DOHH2 (cell line): ENCODE measurements at regions not wholly inside any gene's neighbourhood (a gene's known extent, or its start where the extent isn't known, plus 50 kb on each side); places are given as distances from the start of the nearest gene placed in this dataset.

ENCODE experiments used
- EZH2phosphoT487 ChIP-seq: fragments of 200-600 bp; sonication (generic); IDR thresholded peaks from 2 replicates; pipeline ENCODE4 v1.6.1; 2017; ENCODE audit warnings: borderline replicate concordance, mild to moderate bottlenecking, antibody characterized with exemption, low read length, moderate library complexity, mixed read lengths
- TF ChIP-seq, protein P1 (sequence below): fragments of 200-600 bp; sonication (generic); IDR thresholded peaks from one replicate; pipeline ENCODE4 v1.5.1; 2014; ENCODE audit warnings: antibody characterized with exemption, mild to moderate bottlenecking, low read depth, low read length; ENCODE audit not compliant: poor library complexity, severe bottlenecking

GRCh38 chr4:38406243-38406642, 257.8 kb upstream of the KLF3 start:
- TF ChIP-seq, protein P1, sequence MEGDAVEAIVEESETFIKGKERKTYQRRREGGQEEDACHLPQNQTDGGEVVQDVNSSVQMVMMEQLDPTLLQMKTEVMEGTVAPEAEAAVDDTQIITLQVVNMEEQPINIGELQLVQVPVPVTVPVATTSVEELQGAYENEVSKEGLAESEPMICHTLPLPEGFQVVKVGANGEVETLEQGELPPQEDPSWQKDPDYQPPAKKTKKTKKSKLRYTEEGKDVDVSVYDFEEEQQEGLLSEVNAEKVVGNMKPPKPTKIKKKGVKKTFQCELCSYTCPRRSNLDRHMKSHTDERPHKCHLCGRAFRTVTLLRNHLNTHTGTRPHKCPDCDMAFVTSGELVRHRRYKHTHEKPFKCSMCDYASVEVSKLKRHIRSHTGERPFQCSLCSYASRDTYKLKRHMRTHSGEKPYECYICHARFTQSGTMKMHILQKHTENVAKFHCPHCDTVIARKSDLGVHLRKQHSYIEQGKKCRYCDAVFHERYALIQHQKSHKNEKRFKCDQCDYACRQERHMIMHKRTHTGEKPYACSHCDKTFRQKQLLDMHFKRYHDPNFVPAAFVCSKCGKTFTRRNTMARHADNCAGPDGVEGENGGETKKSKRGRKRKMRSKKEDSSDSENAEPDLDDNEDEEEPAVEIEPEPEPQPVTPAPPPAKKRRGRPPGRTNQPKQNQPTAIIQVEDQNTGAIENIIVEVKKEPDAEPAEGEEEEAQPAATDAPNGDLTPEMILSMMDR, result no peak
- TF ChIP-seq EZH2phosphoT487, result no peak
